ENCODE measurements at regions not wholly inside any gene's neighbourhood (a gene's known extent, or its start where the extent isn't known, plus 50 kb on each side); places are given as distances from the start of the nearest gene placed in this dataset.

DNA sequence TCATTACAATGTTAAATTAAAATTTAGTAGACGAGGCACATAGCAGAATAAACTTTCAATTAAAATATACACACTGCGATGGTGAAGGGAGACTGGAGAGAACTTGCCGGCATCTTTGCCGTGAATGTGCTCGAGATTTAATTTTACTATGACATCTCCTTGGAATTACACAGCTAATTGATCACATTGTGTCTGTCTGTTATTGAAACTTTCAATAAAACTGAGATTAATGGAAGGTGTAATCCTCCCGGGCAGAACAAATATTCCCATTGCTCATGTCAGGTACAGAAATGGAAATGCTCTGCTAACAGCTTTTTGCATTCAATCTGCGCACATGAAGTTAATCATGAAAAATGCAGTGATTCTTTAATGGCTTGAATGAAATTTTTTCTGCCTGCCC lies 210.1 kb upstream of the NLRP1 start (continued):
- TF ChIP-seq, protein P1, sequence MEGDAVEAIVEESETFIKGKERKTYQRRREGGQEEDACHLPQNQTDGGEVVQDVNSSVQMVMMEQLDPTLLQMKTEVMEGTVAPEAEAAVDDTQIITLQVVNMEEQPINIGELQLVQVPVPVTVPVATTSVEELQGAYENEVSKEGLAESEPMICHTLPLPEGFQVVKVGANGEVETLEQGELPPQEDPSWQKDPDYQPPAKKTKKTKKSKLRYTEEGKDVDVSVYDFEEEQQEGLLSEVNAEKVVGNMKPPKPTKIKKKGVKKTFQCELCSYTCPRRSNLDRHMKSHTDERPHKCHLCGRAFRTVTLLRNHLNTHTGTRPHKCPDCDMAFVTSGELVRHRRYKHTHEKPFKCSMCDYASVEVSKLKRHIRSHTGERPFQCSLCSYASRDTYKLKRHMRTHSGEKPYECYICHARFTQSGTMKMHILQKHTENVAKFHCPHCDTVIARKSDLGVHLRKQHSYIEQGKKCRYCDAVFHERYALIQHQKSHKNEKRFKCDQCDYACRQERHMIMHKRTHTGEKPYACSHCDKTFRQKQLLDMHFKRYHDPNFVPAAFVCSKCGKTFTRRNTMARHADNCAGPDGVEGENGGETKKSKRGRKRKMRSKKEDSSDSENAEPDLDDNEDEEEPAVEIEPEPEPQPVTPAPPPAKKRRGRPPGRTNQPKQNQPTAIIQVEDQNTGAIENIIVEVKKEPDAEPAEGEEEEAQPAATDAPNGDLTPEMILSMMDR (IDR thresholded peaks at IDR 0.05; ENCODE audit: low read depth, low read length, missing input control), result no peak
- TF ChIP-seq MAX (IDR thresholded peaks at IDR 0.05) (no peak), SP1 (IDR thresholded peaks at IDR 0.05) (no peak), RXRA (IDR thresholded peaks at IDR 0.05) (no peak)

DNA sequence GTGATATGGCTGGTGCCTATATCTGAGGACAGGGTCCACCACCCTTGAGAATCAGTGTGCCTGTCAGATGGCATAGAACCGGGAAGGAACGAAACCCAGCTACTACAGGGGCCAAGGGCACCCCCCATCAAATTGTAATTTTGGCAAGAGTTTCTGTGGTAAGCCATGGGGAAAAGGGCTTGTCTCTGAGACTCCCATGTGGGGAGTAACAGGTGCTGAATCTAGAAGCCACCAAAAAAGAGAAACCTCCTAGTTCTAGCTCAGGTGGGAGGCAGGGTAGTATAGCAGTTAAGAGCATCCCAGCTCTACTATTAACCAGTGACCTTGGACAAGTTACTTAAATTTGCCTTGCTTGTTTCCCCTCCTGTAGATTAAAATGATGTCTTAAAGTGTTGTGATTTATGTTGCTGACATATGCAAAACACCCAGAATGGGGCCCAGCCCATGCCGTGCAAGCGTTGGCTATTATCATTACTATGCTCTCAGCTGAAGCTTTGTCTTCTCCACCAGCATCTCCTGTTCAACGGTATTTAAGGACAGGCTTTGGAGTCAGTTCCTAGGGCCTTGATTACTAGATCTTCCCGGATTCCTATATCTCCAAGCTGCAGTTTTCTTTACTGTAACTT lies 210.7 kb upstream of the NLRP1 start:
- H3K9ac ChIP-seq (ENCODE audit: low read depth in 1 of 2, low read length in 2 of 2), result no peak overlapping the region
- TF ChIP-seq FOXA2 (IDR thresholded peaks at IDR 0.05), result no peak
- no peak for TF ChIP-seq RXRA (IDR thresholded peaks at IDR 0.05)
- TF ChIP-seq, protein P1 (IDR thresholded peaks at IDR 0.05; ENCODE audit: low read depth, low read length, missing input control), result no peak
- no peak for TF ChIP-seq HNF4A (conservative IDR thresholded peaks at IDR 0.05)
- TF ChIP-seq FOXA1 (IDR thresholded peaks at IDR 0.05), result no peak
- TF ChIP-seq SP1 (IDR thresholded peaks at IDR 0.05), result no peak
- no peak for TF ChIP-seq TAF1 (conservative IDR thresholded peaks at IDR 0.05)
- no peak for TF ChIP-seq GABPA (IDR thresholded peaks at IDR 0.05 in 1 of 2, conservative IDR thresholded peaks at IDR 0.05 in 1 of 2)
- no peak for TF ChIP-seq ATF3 (IDR thresholded peaks at IDR 0.05)
- no peak for TF ChIP-seq RAD21 (IDR thresholded peaks at IDR 0.05)
- no peak for DNase-seq (ENCODE audit: low spot score)
- H3K27me3 ChIP-seq (ENCODE audit: control insufficient read depth in 4 of 4, insufficient read depth in 4 of 4, low read length in 3 of 4), result peaks cover 0 to 9% (median 0%) of the 10 kb centered on the region in 4 donors
- no peak overlapping the region for H3K4me3 ChIP-seq (ENCODE audit: low read depth in 1 of 3, low read length in 3 of 3)
- 89% methylated on average over 6 of the region's 6 CpGs for WGBS
- no peaks in the 10 kb centered on the region for H3K36me3 ChIP-seq (ENCODE audit: control insufficient read depth in 4 of 4, insufficient read depth in 3 of 4, low read depth in 1 of 4, low read length in 3 of 4)
- H3K9me3 ChIP-seq (ENCODE audit: control insufficient read depth in 4 of 4, low read length in 3 of 4), result peaks cover 0 to 3% (median 0%) of the 10 kb centered on the region in 4 donors
- no peak overlapping the region for H3K27ac ChIP-seq (ENCODE audit: low read depth in 1 of 2, low read length in 2 of 2)
- no peaks in the 10 kb centered on the region for H3K4me1 ChIP-seq (ENCODE audit: control insufficient read depth in 4 of 4, insufficient read depth in 4 of 4, low read length in 3 of 4)

DNA sequence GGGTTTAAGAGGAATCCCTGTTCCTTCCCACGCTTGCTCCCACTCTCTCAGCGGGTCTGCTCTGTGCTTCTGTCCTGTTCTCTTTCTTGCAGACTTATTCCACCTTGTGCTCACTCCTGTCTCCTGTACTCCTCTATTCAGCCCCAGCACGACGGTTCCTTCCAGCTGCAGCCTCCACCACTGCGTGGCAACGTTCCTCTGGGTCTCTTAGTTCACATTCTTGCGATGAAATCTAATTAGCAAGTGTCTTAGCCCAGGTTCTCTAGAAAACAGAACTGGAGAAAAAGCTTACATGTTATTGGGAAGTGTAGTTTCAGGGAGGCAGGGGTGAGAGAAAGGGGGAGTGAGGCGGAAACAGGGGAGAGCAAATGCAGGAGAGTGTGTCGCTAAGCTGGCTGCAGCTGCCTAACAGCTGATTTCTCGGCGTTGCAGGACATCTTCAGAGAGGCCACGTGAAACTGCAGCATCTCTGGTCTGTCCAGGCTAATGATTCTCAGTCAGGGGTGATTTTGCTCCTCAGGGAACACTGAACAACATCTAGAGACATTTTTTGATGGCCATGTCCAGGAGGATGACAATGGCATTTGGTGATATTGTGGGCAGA lies 213.2 kb upstream of the NLRP1 start:
- Histone ChIP-seq H3K36me3 (ENCODE audit: control insufficient read depth in 4 of 4, insufficient read depth in 3 of 4, low read depth in 1 of 4, low read length in 3 of 4) (no peaks in the 10 kb centered on the region), H3K27me3 (ENCODE audit: control insufficient read depth in 4 of 4, insufficient read depth in 4 of 4, low read length in 3 of 4) (peaks cover 0 to 9% (median 1%) of the 10 kb centered on the region in 4 donors), H3K9ac (ENCODE audit: low read depth in 1 of 2, low read length in 2 of 2) (no peak overlapping the region), H3K27ac (ENCODE audit: low read depth in 1 of 2, low read length in 2 of 2) (no peak overlapping the region), H3K4me3 (ENCODE audit: low read depth in 1 of 3, low read length in 3 of 3) (no peak overlapping the region), H3K9me3 (ENCODE audit: control insufficient read depth in 4 of 4, low read length in 3 of 4) (peaks cover 0 to 3% (median 0%) of the 10 kb centered on the region in 4 donors), H3K4me1 (ENCODE audit: control insufficient read depth in 4 of 4, insufficient read depth in 4 of 4, low read length in 3 of 4) (no peaks in the 10 kb centered on the region)
- WGBS, result 50% methylated on average over 12 of the region's 12 CpGs
- DNase-seq (ENCODE audit: low spot score), result no peak
- TF ChIP-seq ZBTB33 (IDR thresholded peaks at IDR 0.05), result no peak
